ENCODE measurements at regions not wholly inside any gene's neighbourhood (a gene's known extent, or its start where the extent isn't known, plus 50 kb on each side); places are given as distances from the start of the nearest gene placed in this dataset.

GRCh38 chr13:62061751-62062150 lies 646.1 kb upstream of the PCDH20 start:
- TF ChIP-seq POLR2A (IDR thresholded peaks at IDR 0.05; ENCODE audit: low read depth) (no peak), CTCF (IDR thresholded peaks at IDR 0.05) (no peak), POLR2AphosphoS5 (IDR thresholded peaks at IDR 0.05) (no peak), EP300 (IDR thresholded peaks at IDR 0.05) (no peak)

Measured in esophagus muscularis mucosa (tissue), 4 donors.